GM23338 (cell line): ENCODE measurements at regions not wholly inside any gene's neighbourhood (a gene's known extent, or its start where the extent isn't known, plus 50 kb on each side); places are given as distances from the start of the nearest gene placed in this dataset.

ENCODE experiments used
- ATAC-seq: fragments of 200-7000 bp; cut with Tn5 transposase; 3 replicates; pipeline ENCODE4 v1.9.1; 2020
- DNase-seq: peaks from one replicate; pipeline ENCODE4 v3.0.0-alpha.2; 2015; ENCODE audit warnings: low spot score
- H2AFZ ChIP-seq: fragments of 200-600 bp; sonication (generic); 2 replicates; pipeline ENCODE4 v1.8.0; 2016; ENCODE audit warnings: antibody characterized with exemption, mild to moderate bottlenecking, moderate library complexity
- H3F3A ChIP-seq: fragments of 200-600 bp; sonication (generic); replicated peaks from 2 replicates; pipeline ENCODE4 v1.8.0; 2017; ENCODE audit warnings: antibody characterized with exemption, mixed run types, low read depth
- H3K27ac ChIP-seq: fragments of 200-600 bp; sonication (generic); 2 replicates; pipeline ENCODE4 v1.6.1; 2016; ENCODE audit warnings: low read depth
- H3K27me3 ChIP-seq: fragments of 200-600 bp; sonication (generic); 2 replicates; pipeline ENCODE4 v1.8.0; 2016; ENCODE audit warnings: mild to moderate bottlenecking, mixed run types, moderate library complexity; ENCODE audit not compliant: insufficient read depth
- H3K36me3 ChIP-seq: fragments of 200-600 bp; sonication (generic); 2 replicates; pipeline ENCODE4 v1.8.0; 2016; ENCODE audit warnings: mild to moderate bottlenecking; ENCODE audit not compliant: insufficient read depth
- H3K4me1 ChIP-seq: fragments of 200-600 bp; sonication (generic); 2 replicates; pipeline ENCODE4 v1.8.0; 2016; ENCODE audit warnings: mild to moderate bottlenecking, moderate library complexity; ENCODE audit not compliant: insufficient read depth
- H3K4me2 ChIP-seq: fragments of 200-600 bp; sonication (generic); 2 replicates; pipeline ENCODE4 v1.7.1; 2017; ENCODE audit warnings: mixed run types
- H3K4me3 ChIP-seq: fragments of 200-600 bp; sonication (generic); 2 replicates; pipeline ENCODE4 v1.6.1; 2016; ENCODE audit warnings: mixed run types
- H3K79me2 ChIP-seq: fragments of 200-600 bp; sonication (generic); replicated peaks from 2 replicates; pipeline ENCODE4 v1.8.0; 2017; ENCODE audit warnings: mild to moderate bottlenecking; ENCODE audit not compliant: insufficient read depth
- H3K9me2 ChIP-seq: fragments of 200-600 bp; sonication (generic); 2 replicates; pipeline ENCODE4 v1.8.0; 2017; ENCODE audit not compliant: insufficient read depth
- H4K20me1 ChIP-seq: fragments of 200-600 bp; sonication (generic); replicated peaks from 2 replicates; pipeline ENCODE4 v1.8.0; 2017; ENCODE audit warnings: mild to moderate bottlenecking; ENCODE audit not compliant: insufficient read depth
- H3K27ac Mint-ChIP-seq: 2 replicates; pipeline ENCODE4 v1.8.0; 2020; ENCODE audit warnings: inconsistent platforms, mild to moderate bottlenecking, moderate library complexity, mixed read lengths
- H3K27me3 Mint-ChIP-seq: 3 replicates; pipeline ENCODE4 v1.8.0; 2022; ENCODE audit warnings: low read depth, mild to moderate bottlenecking, moderate library complexity, mixed read lengths, inconsistent platforms; ENCODE audit not compliant: insufficient read depth, poor library complexity
- H3K36me3 Mint-ChIP-seq: 3 replicates; pipeline ENCODE4 v1.8.0; 2021; ENCODE audit warnings: low read depth, mild to moderate bottlenecking, inconsistent platforms, moderate library complexity, mixed read lengths
- H3K4me1 Mint-ChIP-seq: 3 replicates; pipeline ENCODE4 v1.8.0; 2020; ENCODE audit warnings: mild to moderate bottlenecking, inconsistent platforms, mixed read lengths
- H3K4me3 Mint-ChIP-seq: 3 replicates; pipeline ENCODE4 v1.8.0; 2021; ENCODE audit warnings: moderate library complexity, mild to moderate bottlenecking, inconsistent platforms, mixed read lengths
- H3K9me3 Mint-ChIP-seq: 3 replicates; pipeline ENCODE4 v1.8.0; 2020; ENCODE audit warnings: moderate library complexity, mild to moderate bottlenecking, inconsistent platforms, mixed read lengths
- EZH2 ChIP-seq: fragments of 200-600 bp; sonication (generic); IDR thresholded peaks from one replicate; pipeline ENCODE4 v1.8.0; 2017; ENCODE audit warnings: antibody characterized with exemption, mild to moderate bottlenecking, low read depth; ENCODE audit not compliant: unreplicated experiment
- JUNB ChIP-seq: IDR thresholded peaks from one replicate; pipeline ENCODE4 v1.6.1; 2016; ENCODE audit warnings: antibody characterized with exemption; ENCODE audit not compliant: unreplicated experiment
- NANOG ChIP-seq: IDR thresholded peaks from 2 replicates; pipeline ENCODE4 v1.6.1; 2016; ENCODE audit warnings: antibody characterized with exemption, borderline replicate concordance
- POLR2AphosphoS5 ChIP-seq: IDR thresholded peaks from 2 replicates; pipeline ENCODE4 v1.6.1; 2016; ENCODE audit warnings: antibody characterized with exemption, low read depth
- STAT1 ChIP-seq: IDR thresholded peaks from one replicate; pipeline ENCODE4 v1.6.1; 2016; ENCODE audit warnings: antibody characterized with exemption; ENCODE audit not compliant: unreplicated experiment
- ZNF114 ChIP-seq: fragments of 250-450 bp; sonication (Bioruptor Pico); IDR thresholded peaks from 2 replicates; pipeline ENCODE4 v1.5.0; 2020; ENCODE audit warnings: mild to moderate bottlenecking, moderate library complexity
- ZNF331 ChIP-seq: fragments of 250-450 bp; sonication (Bioruptor Pico); IDR thresholded peaks from 2 replicates; pipeline ENCODE4 v1.5.0; 2020; ENCODE audit warnings: low read depth, mild to moderate bottlenecking, moderate library complexity
- TF ChIP-seq, protein P1 (sequence below): fragments of 250-450 bp; sonication (Bioruptor Pico); IDR thresholded peaks from 2 replicates; pipeline ENCODE4 v1.5.0; 2020; ENCODE audit warnings: mild to moderate bottlenecking, moderate library complexity
- TF ChIP-seq, protein P2 (sequence below): IDR thresholded peaks from 2 replicates; pipeline ENCODE4 v1.6.1; 2016; ENCODE audit warnings: antibody characterized with exemption
- TF ChIP-seq, protein P3 (sequence below), 2 experiments: fragments of 200-600 bp in 1 of 2; sonication (generic) in 1 of 2; conservative IDR thresholded peaks; 2 replicates each; pipeline versions ENCODE4 v1.5.1 to v1.6.1; 2016 to 2017; ENCODE audit warnings: antibody characterized with exemption in 2 of 2, low read depth in 2 of 2, mild to moderate bottlenecking in 2 of 2, moderate library complexity in 1 of 2
- TF ChIP-seq, protein P4 (sequence below): IDR thresholded peaks from one replicate; pipeline ENCODE4 v1.6.1; 2018; ENCODE audit warnings: antibody characterized with exemption; ENCODE audit not compliant: unreplicated experiment

DNA sequence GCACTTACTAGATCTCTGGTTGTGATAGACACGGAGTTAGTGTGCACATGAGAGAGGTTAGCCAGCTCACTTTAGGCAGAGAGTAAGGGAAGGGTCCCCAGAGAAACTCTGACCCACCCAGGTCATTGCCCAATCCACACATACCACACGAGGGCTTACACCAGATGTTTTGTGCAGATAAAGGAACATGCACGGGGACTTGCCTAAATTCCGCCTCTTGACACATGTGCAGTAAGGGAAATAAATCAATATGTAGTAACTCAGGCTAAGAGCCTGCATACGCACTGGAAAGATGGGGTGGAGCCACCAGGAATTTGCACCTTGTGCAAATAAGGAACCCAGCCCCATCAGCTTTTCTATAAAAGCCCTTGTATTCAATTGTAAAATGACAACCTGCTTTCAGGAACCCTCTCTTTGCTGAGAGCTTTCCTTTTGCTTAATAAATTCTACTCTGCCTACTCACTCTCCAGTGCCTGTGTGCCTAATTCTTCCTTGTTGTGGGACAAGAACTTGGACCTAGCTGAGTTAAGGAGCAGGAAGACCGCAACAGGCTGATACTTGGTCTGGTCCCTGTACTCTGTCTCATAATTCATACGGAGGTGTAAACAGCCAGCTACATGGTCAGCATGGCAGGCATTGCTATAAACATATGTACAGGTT, 120.2 kb downstream of the EMP1 start:
- TF ChIP-seq, protein P1, sequence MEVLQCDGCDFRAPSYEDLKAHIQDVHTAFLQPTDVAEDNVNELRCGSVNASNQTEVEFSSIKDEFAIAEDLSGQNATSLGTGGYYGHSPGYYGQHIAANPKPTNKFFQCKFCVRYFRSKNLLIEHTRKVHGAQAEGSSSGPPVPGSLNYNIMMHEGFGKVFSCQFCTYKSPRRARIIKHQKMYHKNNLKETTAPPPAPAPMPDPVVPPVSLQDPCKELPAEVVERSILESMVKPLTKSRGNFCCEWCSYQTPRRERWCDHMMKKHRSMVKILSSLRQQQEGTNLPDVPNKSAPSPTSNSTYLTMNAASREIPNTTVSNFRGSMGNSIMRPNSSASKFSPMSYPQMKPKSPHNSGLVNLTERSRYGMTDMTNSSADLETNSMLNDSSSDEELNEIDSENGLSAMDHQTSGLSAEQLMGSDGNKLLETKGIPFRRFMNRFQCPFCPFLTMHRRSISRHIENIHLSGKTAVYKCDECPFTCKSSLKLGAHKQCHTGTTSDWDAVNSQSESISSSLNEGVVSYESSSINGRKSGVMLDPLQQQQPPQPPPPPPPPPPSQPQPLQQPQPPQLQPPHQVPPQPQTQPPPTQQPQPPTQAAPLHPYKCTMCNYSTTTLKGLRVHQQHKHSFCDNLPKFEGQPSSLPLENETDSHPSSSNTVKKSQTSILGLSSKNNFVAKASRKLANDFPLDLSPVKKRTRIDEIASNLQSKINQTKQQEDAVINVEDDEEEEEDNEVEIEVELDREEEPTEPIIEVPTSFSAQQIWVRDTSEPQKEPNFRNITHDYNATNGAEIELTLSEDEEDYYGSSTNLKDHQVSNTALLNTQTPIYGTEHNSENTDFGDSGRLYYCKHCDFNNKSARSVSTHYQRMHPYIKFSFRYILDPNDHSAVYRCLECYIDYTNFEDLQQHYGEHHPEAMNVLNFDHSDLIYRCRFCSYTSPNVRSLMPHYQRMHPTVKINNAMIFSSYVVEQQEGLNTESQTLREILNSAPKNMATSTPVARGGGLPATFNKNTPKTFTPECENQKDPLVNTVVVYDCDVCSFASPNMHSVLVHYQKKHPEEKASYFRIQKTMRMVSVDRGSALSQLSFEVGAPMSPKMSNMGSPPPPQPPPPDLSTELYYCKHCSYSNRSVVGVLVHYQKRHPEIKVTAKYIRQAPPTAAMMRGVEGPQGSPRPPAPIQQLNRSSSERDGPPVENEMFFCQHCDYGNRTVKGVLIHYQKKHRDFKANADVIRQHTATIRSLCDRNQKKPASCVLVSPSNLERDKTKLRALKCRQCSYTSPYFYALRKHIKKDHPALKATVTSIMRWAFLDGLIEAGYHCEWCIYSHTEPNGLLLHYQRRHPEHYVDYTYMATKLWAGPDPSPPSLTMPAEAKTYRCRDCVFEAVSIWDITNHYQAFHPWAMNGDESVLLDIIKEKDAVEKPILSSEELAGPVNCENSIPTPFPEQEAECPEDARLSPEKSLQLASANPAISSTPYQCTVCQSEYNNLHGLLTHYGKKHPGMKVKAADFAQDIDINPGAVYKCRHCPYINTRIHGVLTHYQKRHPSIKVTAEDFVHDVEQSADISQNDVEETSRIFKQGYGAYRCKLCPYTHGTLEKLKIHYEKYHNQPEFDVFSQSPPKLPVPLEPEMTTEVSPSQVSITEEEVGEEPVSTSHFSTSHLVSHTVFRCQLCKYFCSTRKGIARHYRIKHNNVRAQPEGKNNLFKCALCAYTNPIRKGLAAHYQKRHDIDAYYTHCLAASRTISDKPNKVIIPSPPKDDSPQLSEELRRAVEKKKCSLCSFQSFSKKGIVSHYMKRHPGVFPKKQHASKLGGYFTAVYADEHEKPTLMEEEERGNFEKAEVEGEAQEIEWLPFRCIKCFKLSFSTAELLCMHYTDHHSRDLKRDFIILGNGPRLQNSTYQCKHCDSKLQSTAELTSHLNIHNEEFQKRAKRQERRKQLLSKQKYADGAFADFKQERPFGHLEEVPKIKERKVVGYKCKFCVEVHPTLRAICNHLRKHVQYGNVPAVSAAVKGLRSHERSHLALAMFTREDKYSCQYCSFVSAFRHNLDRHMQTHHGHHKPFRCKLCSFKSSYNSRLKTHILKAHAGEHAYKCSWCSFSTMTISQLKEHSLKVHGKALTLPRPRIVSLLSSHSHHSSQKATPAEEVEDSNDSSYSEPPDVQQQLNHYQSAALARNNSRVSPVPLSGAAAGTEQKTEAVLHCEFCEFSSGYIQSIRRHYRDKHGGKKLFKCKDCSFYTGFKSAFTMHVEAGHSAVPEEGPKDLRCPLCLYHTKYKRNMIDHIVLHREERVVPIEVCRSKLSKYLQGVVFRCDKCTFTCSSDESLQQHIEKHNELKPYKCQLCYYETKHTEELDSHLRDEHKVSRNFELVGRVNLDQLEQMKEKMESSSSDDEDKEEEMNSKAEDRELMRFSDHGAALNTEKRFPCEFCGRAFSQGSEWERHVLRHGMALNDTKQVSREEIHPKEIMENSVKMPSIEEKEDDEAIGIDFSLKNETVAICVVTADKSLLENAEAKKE, result no peak
- TF ChIP-seq, protein P2, sequence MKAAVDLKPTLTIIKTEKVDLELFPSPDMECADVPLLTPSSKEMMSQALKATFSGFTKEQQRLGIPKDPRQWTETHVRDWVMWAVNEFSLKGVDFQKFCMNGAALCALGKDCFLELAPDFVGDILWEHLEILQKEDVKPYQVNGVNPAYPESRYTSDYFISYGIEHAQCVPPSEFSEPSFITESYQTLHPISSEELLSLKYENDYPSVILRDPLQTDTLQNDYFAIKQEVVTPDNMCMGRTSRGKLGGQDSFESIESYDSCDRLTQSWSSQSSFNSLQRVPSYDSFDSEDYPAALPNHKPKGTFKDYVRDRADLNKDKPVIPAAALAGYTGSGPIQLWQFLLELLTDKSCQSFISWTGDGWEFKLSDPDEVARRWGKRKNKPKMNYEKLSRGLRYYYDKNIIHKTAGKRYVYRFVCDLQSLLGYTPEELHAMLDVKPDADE, result no peak
- no peak for TF ChIP-seq NANOG
- TF ChIP-seq ZNF331 (CRISPR knock-in tag), result no peak
- no peak for TF ChIP-seq POLR2AphosphoS5
- TF ChIP-seq ZNF114 (CRISPR knock-in tag), result no peak
- TF ChIP-seq, protein P3, sequence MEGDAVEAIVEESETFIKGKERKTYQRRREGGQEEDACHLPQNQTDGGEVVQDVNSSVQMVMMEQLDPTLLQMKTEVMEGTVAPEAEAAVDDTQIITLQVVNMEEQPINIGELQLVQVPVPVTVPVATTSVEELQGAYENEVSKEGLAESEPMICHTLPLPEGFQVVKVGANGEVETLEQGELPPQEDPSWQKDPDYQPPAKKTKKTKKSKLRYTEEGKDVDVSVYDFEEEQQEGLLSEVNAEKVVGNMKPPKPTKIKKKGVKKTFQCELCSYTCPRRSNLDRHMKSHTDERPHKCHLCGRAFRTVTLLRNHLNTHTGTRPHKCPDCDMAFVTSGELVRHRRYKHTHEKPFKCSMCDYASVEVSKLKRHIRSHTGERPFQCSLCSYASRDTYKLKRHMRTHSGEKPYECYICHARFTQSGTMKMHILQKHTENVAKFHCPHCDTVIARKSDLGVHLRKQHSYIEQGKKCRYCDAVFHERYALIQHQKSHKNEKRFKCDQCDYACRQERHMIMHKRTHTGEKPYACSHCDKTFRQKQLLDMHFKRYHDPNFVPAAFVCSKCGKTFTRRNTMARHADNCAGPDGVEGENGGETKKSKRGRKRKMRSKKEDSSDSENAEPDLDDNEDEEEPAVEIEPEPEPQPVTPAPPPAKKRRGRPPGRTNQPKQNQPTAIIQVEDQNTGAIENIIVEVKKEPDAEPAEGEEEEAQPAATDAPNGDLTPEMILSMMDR (conservative IDR thresholded peaks at IDR 0.05; ENCODE audit: low read depth in 2 of 2), result no peak
- TF ChIP-seq JUNB, result no peak
- TF ChIP-seq EZH2, result no peak
- TF ChIP-seq, protein P4, sequence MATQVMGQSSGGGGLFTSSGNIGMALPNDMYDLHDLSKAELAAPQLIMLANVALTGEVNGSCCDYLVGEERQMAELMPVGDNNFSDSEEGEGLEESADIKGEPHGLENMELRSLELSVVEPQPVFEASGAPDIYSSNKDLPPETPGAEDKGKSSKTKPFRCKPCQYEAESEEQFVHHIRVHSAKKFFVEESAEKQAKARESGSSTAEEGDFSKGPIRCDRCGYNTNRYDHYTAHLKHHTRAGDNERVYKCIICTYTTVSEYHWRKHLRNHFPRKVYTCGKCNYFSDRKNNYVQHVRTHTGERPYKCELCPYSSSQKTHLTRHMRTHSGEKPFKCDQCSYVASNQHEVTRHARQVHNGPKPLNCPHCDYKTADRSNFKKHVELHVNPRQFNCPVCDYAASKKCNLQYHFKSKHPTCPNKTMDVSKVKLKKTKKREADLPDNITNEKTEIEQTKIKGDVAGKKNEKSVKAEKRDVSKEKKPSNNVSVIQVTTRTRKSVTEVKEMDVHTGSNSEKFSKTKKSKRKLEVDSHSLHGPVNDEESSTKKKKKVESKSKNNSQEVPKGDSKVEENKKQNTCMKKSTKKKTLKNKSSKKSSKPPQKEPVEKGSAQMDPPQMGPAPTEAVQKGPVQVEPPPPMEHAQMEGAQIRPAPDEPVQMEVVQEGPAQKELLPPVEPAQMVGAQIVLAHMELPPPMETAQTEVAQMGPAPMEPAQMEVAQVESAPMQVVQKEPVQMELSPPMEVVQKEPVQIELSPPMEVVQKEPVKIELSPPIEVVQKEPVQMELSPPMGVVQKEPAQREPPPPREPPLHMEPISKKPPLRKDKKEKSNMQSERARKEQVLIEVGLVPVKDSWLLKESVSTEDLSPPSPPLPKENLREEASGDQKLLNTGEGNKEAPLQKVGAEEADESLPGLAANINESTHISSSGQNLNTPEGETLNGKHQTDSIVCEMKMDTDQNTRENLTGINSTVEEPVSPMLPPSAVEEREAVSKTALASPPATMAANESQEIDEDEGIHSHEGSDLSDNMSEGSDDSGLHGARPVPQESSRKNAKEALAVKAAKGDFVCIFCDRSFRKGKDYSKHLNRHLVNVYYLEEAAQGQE, result no peak
- TF ChIP-seq STAT1, result no peak
- Mint-ChIP-seq H3K4me1 (peaks cover 16% of the 10 kb centered on the region), H3K27ac (no peak overlapping the region), H3K9me3 (peaks cover 32% of the 10 kb centered on the region), H3K27me3 (peaks cover 7% of the 10 kb centered on the region), H3K4me3 (no peak overlapping the region), H3K36me3 (peaks cover 17% of the 10 kb centered on the region)
- H4K20me1 ChIP-seq, result no peaks in the 10 kb centered on the region
- H3F3A ChIP-seq, result no peaks in the 10 kb centered on the region
- ATAC-seq, result no peak
- peaks cover 9% of the 10 kb centered on the region for H3K9me2 ChIP-seq
- no peaks in the 10 kb centered on the region for H3K27me3 ChIP-seq
- no peak overlapping the region for H2AFZ ChIP-seq
- no peaks in the 10 kb centered on the region for H3K79me2 ChIP-seq
- H3K4me2 ChIP-seq, result no peak overlapping the region
- no peak for DNase-seq
- no peak overlapping the region for H3K27ac ChIP-seq
- no peak overlapping the region for H3K4me3 ChIP-seq
- H3K36me3 ChIP-seq, result no peaks in the 10 kb centered on the region
- H3K4me1 ChIP-seq, result peaks cover 19% of the 10 kb centered on the region
